Suppressor macrophage treated with lipopolysaccharide for 1 hour (primary cell): ENCODE measurements at regions not wholly inside any gene's neighbourhood (a gene's known extent, or its start where the extent isn't known, plus 50 kb on each side); places are given as distances from the start of the nearest gene placed in this dataset.
"Not testable (repeated sequence)": the region's sequence is repeated elsewhere in the genome, so short reads cannot be mapped to it uniquely, and the experiment has no call there.

Experiments
- DNase-seq, 3 donors: peaks; one replicate each; pipeline ENCODE4 v3.0.0-alpha.2; 2020 to 2022

GRCh38 chr16:7938175-7938574 lies 605.5 kb downstream of the RBFOX1 start:
- no peak for DNase-seq

DNA sequence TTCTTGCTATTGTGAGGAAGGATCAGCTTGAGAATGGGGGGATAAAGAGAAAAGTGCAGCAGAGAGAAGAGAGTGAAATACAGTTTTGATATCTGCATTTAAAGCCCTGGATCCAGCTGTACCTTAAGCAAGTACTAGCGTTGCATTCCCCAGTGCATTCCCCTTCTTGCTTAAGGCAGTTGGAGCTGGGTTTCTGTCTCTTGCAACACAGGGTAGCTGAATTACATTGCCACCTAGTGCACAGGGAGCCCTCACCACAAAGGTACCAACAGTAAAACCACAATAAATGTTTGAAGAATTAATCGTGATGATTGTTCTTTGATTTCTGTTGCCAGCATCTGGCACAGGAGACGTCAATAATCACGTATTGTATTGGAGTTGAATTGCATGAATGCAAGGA lies 588.7 kb downstream of the RBFOX1 start:
- DNase-seq, result no peak

- no peak for DNase-seq
Observed at GRCh38 chr16:7919782-7920181, 587.1 kb downstream of the RBFOX1 start.

GRCh38 chr16:7914748-7915147 lies 582.1 kb downstream of the RBFOX1 start:
- DNase-seq, result no peak

DNA sequence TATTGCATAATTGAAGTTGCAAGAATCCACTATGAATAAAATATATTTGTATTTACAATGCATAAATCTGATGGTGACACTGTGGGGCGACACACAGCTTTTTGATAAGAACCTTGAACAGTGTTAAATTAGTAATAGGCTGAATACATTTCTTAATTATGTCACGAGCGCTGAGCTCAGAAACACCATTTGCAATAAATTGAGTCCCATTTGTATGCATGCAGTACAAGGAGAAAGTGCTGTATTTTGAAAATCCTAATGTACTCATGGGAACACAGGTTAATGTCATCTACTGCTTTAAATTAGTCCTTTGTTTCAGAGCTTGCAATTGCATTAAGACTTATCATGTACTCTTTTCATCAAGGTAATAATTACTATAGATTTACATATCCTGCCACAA lies 579.5 kb downstream of the RBFOX1 start:
- DNase-seq, result no peak

DNA sequence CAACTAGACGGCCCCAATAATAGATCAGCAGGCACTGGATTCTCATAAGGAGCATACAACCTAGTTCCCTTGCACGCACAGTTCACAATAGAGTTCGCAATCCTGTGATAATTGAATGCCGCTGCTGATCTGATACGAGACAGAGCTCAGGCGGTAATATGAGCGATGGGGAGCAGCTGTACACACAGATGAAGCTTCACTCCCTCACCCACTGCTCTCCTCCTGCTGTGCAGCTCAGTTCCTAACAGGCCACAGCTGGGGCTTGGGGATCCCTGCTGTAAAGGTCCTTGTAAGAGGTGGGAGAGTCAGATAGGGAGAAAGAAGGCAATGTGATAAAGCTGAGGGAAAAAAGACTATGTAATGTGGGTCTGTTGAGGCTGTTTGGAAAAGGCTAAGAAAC lies 577.5 kb downstream of the RBFOX1 start:
- DNase-seq, result no peak

DNA sequence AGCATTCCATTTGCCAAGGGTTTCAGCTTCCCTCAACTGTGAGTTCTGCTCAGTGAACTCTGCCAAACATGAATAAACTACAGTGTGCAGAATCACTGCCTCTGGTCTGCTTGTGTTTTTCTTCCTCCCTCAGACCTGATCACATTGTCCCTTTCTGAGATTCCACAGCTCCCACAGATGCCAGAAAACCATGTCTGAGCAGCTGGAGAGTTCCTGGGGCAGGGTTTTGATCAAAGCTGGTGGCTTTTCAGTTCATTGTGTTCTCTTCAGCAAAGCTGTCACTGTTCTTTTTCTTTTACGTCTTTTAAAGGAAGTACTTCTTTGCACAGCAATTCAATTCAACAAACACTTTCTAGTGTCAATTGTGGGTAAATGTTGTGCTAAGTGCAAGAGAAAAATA lies 555.8 kb downstream of the RBFOX1 start:
- DNase-seq, result no peak

GRCh38 chr16:7887316-7887715 lies 554.7 kb downstream of the RBFOX1 start:
- DNase-seq, result no peak

GRCh38 chr16:7871979-7872378 lies 539.3 kb downstream of the RBFOX1 start:
- DNase-seq, result no peak

- no peak for DNase-seq
Observed at GRCh38 chr16:7871371-7871770, 538.7 kb downstream of the RBFOX1 start.

- DNase-seq, result no peak
Observed at GRCh38 chr16:7867831-7868230, 535.2 kb downstream of the RBFOX1 start.

DNA sequence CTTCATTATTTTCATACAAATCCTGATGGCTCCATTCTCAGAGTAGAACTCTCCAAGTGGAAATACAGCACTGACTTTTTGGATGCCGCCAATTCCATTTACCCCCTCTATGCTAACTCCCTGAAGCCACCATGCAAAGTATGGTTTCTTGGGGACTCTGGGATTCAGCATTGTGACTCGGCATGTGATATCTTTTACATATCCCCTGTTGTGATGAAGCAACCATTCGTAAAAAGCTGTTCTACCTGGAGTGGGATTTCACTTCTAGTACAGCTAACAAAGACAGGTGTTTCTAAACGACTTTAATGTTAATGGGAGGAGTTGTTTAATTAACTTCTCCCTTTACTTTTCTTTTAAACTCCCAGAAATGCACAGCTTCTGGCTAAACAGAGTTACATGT lies 533.5 kb downstream of the RBFOX1 start:
- no peak for DNase-seq

- DNase-seq, result not testable (repeated sequence)
Observed at GRCh38 chr16:7865393-7865792, 532.7 kb downstream of the RBFOX1 start.

DNA sequence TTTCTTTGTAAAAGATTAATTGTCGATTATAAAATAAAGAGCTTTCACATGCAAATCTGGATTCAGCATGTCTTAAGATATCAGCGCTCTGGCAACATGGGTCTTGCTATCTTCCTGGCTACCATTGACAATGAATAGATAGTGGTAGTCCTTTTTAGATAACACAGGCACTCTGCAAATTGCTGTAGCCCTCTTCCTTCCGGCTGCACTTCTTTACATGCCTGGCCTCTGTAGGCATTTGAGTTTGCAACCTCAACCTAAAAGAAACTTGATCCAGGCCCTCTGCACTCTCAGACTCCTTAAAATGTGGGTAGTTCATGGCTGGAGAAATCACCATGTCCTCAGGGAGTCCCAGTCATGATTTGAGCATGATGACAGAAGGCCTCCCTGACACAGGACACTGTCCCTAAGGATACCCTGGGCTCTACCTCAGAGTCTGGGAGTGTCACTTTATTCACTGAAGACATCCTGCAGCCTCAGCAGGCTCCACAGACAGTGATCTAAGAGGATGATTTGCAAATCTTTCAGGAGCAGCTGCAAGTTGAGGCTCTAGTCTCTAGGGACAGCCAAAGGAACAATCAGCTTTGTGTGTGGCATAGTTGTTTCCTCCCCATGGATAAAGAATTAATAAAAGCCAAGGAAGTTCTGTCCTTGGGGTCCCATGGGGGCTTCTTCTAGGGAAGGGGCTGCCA lies 529.4 kb downstream of the RBFOX1 start:
- DNase-seq, result no peak

DNA sequence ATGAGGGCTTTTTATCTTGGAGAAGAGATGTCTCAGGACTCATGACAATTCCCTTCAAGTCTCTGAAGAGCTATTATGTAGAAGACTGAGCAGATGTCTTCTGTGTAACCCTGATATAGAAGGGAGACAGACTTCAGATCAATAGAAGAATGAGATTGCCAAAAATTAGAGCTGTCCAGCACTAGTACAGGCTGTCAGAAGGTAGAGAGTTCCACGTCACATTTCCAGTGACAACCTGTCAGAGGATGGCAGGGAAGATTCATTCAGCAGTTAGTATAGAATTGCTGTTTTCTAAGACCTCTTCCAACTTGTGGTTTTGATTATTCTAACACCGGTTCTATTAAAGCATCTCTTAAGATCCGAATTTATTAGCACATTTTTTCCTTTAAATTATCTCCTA lies 520.6 kb downstream of the RBFOX1 start:
- no peak for DNase-seq

DNA sequence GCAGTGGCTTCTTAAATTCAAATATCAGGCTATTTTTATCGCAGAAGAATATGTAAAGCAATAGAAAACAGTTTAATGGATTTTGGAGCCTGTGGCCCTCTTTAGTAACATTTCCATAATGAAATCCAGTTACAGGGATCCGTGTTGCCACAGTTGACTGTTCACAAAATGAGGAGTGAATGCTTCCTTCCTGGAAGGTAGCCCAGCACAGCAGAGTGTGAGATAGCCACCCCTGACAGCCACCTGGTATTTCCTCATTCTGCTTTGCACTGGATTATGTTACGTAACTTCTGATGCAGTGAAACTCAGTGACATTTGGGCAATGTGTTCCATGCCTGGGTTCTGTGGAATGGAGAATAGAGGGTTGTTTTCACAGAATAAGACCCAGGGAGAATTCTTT lies 517.2 kb downstream of the RBFOX1 start:
- no peak for DNase-seq

GRCh38 chr16:7843261-7843660 lies 510.6 kb downstream of the RBFOX1 start:
- no peak for DNase-seq

- DNase-seq, result no peak
Observed at GRCh38 chr16:7839568-7839967, 506.9 kb downstream of the RBFOX1 start.

DNA sequence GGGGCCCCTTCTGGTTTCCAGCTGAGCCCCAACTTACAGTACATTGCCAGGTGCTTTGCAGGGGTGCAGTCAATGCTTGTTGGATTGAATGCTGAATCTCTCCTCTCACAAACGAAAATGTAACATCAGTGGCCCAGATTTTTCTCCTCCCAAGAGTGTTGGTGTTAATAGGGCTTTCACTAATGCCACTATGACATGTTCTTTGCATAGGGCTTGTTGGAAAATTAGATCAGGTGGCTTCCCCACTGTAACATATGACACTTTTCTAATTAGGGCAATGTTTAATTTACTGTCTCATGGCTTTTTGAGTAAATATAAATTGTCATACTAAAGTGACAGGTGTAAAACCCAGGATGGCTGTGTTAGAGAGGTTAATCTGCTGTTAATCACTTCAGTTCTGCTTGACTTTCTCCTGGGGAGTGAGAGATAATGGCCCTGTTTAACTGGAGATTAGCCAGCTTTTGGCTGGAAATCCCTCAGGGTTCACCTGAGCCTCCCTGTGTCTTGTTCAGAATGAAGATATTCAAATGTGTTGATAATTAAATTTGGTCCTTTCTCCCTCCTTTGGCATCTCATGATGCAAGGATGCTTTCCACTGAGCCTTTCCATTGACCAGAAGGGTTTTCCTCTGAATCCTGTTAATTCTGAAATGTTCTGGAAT lies 502.3 kb downstream of the RBFOX1 start:
- no peak for DNase-seq

- DNase-seq, result no peak
Observed at GRCh38 chr16:7820816-7821215, 488.2 kb downstream of the RBFOX1 start.

DNA sequence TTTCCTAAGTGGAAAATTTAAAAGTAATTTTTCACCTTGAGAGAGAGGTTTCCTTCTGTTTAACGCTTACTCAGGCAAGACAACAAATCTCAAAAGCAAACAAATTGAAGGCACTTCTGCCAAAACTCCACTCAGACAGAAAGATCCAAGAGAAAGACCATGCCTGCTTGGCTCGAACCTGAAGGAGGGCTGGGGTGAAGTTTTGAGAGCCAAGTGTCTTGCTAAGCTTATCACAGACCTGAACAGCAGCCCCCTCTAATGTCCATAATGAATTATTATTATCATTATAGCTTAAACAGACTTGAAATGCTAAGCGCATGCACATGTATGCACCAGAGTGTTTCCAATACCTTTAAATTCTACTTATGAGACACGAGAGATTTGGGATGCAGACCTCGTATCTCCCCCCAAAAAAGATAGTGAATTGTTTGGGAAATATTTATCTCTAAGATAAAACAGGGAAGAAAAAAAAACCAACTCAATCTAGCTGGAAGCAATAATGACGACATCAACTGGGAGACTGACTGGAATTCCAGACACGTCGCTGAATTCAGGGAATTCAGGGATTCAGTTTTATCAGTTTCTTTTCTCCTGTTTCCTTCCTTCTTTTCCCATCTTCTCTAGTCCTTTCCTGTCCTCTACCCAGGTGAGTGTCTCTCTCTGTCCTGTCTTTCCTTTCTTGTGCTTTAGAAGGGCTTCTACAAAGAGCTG lies 473.2 kb downstream of the RBFOX1 start:
- DNase-seq, result no peak

DNA sequence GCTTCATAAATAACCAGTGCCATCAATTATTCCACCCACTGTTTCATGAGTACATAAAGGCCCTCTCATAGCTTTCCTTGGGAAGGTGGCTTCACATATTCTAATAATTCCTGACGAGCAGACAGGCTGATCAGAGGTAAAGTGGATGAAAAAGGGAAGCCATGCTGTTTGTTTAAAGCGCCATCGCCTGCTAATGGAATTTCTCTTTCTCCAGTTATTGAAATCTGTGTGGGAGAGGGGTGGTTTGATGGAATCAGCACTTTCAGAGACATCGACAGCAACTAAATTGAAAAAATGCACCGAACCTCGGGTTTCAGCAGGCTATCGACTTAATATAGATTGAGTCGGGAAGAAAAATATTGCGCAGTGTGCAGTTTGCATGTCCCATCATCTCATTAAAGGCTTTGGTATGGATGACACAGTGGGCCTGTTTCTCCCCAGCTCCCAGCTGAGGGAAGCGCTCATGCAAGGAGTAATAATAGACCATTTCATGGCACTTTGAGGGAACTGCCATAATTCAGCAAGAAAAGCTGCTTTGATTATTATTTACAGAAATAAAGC lies 472.1 kb downstream of the RBFOX1 start:
- DNase-seq, result no peak

DNA sequence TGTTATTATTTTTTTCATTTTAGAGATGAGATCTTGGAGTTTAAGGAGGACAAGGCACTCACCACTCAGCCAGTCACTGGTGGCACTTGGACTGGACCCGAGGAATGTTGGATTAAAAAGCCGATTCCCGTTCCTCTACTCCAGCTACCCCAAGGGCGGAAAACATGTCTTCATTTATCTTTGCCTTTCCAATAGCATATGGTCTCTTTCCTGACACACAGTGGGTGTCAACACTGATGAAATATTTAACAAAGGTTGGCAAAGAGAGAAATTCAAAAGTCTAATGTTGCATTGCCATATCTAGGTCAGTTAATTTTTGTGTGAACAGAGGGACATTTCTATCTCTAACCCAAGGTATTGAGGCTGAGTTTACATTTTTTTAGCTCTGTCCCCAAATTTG lies 459.7 kb downstream of the RBFOX1 start:
- DNase-seq, result no peak

GRCh38 chr16:7791028-7791590 lies 458.5 kb downstream of the RBFOX1 start:
- DNase-seq, result no peak
